ENCODE measurements at regions not wholly inside any gene's neighbourhood (a gene's known extent, or its start where the extent isn't known, plus 50 kb on each side); places are given as distances from the start of the nearest gene placed in this dataset.

GRCh38 chr13:46975173-46975572 is 78.3 kb upstream of the HTR2A start:
- H3K27me3 ChIP-seq (ENCODE audit: control insufficient read depth in 2 of 2, insufficient read depth in 2 of 2, low read length in 2 of 2), result no peaks in the 10 kb centered on the region
- H3K9me1 ChIP-seq (replicated peaks; ENCODE audit: control insufficient read depth, extremely low read depth, insufficient read depth, low read length), result no peaks in the 10 kb centered on the region
- intact Hi-C loops (cut with micrococcal nuclease), result loop anchor here (10.0 kb wide), 1 partner anchor 1620 kb away; no protein-coding TSS in a partner anchor
- TF ChIP-seq CTCF (IDR thresholded peaks at IDR 0.05; ENCODE audit: extremely low read depth in 1 of 2, insufficient read depth in 1 of 2, low read depth in 1 of 2, low read length in 2 of 2) (no peak), MYC (IDR thresholded peaks at IDR 0.05; ENCODE audit: low read depth, low read length) (no peak), POLR2AphosphoS5 (IDR thresholded peaks at IDR 0.05; ENCODE audit: insufficient read depth, low read depth, low read length) (no peak), GATA2 (IDR thresholded peaks at IDR 0.05; ENCODE audit: insufficient read depth, insufficient read length, low read depth, low read length) (no peak), JUN (IDR thresholded peaks at IDR 0.05; ENCODE audit: borderline replicate concordance, insufficient read depth, insufficient read length, low read depth) (no peak), POLR2A (IDR thresholded peaks at IDR 0.05; ENCODE audit: low read depth, low read length) (no peak), EZH2 (IDR thresholded peaks at IDR 0.05; ENCODE audit: borderline replicate concordance, low read depth, low read length, severe bottlenecking) (no peak), FOS (IDR thresholded peaks at IDR 0.05; ENCODE audit: borderline replicate concordance, insufficient read depth, low read length) (no peak)
- TF ChIP-seq, protein P1, sequence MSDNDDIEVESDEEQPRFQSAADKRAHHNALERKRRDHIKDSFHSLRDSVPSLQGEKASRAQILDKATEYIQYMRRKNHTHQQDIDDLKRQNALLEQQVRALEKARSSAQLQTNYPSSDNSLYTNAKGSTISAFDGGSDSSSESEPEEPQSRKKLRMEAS (IDR thresholded peaks at IDR 0.05; ENCODE audit: insufficient read depth, insufficient read length), result no peak
- no peaks in the 10 kb centered on the region for H3K4me1 ChIP-seq (ENCODE audit: control insufficient read depth, extremely low read depth, insufficient read depth, low read length)
- FAIRE-seq, result no peak
- ChIA-PET CTCF (interaction anchor here (1.5 to 3.1 kb wide), 2 partner anchors 1793 to 1794 kb away, joined by 3 to 75 read pairs; no protein-coding TSS in a partner anchor), POLR2A (no interaction called here)
- H4K20me1 ChIP-seq (replicated peaks; ENCODE audit: control insufficient read depth, extremely low read depth, insufficient read depth, low read length), result no peaks in the 10 kb centered on the region
- no peak overlapping the region for H3K9ac ChIP-seq (replicated peaks; ENCODE audit: extremely low read depth, insufficient read depth, low read length)
- H3K36me3 ChIP-seq (ENCODE audit: control insufficient read depth in 2 of 2, extremely low read depth in 1 of 2, insufficient read depth in 2 of 2, low read length in 2 of 2), result no peaks in the 10 kb centered on the region
- no peak overlapping the region for H2AFZ ChIP-seq (ENCODE audit: low read depth, low read length)
- H3K4me3 ChIP-seq (replicated peaks in 1 of 3; ENCODE audit: insufficient read depth in 1 of 3, low read depth in 1 of 3, low read length in 3 of 3), result no peak overlapping the region
- H3K9me3 ChIP-seq (replicated peaks; ENCODE audit: control insufficient read depth, insufficient read depth, low read length), result no peaks in the 10 kb centered on the region
- dilution Hi-C loops (cut with MboI; ENCODE audit: extremely low pct_ligation_motif_present, low sequenced_read_pairs), result no loop called here
- DNase-seq (ENCODE audit: low read depth, low spot score), result no peak
- H3K27ac ChIP-seq (ENCODE audit: insufficient read depth, low read depth, low read length), result no peak overlapping the region
- no peaks in the 10 kb centered on the region for H3K79me2 ChIP-seq (ENCODE audit: control insufficient read depth, insufficient read depth, low read length)
- no peak overlapping the region for H3K4me2 ChIP-seq (ENCODE audit: insufficient read depth, low read length)
- no TSS peak for BruUV-seq (replicated peaks)
